ENCODE measurements at regions not wholly inside any gene's neighbourhood (a gene's known extent, or its start where the extent isn't known, plus 50 kb on each side); places are given as distances from the start of the nearest gene placed in this dataset.

GRCh38 chr9:7287065-7287464 lies 512.5 kb downstream of the DMAC1 start:
- DNase-seq, result peak; percentile 89

GRCh38 chr9:7286101-7286500 lies 513.5 kb downstream of the DMAC1 start:
- no peak for DNase-seq

DNA sequence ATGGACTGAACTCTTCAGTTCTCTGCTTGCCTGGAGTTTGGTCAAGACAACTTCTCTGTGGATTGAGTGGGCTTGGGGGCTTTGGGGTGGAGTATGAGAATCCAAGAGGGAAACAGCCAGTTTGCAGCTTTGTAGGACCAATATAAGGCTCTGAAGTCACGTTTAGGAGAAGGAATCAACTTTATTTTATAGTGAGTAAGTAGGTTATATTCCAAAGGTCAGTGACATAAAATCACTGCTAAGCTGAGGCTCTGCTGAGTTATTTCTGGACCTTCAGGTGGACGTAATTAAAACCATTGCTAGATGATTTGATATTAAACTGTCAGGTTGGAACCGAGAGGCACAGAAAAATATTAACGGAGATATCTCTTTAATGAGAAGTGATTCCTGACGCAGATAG lies 514.4 kb downstream of the DMAC1 start:
- DNase-seq, result no peak

DNA sequence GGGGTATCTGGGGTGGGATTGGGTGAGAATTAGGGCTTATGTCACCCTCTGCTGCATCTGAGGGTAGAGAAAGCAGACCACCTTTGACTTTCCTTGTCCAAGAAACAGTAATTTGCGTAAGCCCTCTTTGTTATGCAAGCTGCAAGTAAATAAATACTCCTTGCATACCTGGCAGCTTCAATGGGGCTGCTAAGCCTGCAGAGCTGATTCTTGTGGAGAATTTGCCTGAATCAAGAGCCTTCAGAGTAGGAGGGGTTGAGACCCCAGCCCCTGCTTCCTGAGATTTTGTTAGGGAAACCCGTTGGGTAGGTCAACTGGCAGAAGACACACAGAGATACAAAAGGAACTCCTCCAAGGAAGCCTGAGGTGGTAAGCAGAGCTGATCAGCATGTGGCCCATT lies 515.1 kb downstream of the DMAC1 start:
- no peak for DNase-seq

- no peak for DNase-seq
These were observed 515.5 kb downstream of the DMAC1 start for GRCh38 chr9:7284117-7284516.

GRCh38 chr9:7273575-7273974 lies 515.8 kb downstream of the KDM4C start:
- peak; percentile 32 for DNase-seq

DNA sequence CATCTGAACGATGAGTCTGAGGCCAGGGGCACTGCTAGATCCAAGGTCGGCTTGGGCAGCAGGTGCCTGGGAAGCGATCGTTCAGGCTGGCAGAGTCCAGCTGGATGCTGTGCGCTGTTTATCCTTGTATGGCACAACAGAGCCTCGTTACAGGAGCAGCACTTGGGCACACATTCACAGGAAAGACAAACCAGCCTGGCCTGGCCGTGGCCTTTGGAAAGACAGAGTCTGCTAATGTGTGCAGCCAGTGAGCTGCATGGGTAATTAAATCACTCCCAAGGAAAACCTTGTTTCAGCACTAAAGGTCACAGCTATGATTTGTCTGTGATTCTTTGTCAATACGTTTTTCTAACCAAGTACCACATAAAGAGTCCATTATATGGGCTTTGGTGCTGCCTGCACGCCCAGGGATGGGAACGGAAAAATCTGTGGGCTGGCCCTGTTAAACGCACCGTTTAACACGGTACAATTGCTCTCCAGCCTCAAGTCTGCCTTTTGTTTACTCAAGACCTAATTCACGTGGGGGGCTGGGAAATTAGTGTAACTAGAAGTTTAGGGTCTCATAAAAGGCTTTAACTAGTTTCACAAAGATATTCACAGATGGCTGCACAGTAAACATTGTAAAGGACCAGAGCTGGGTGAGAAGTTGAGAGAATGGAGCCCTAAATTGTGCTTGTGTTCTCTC lies 509.3 kb downstream of the KDM4C start:
- peak; percentile 21 for DNase-seq

GRCh38 chr9:7265181-7265580 lies 507.4 kb downstream of the KDM4C start:
- DNase-seq, result peak; percentile 3

DNA sequence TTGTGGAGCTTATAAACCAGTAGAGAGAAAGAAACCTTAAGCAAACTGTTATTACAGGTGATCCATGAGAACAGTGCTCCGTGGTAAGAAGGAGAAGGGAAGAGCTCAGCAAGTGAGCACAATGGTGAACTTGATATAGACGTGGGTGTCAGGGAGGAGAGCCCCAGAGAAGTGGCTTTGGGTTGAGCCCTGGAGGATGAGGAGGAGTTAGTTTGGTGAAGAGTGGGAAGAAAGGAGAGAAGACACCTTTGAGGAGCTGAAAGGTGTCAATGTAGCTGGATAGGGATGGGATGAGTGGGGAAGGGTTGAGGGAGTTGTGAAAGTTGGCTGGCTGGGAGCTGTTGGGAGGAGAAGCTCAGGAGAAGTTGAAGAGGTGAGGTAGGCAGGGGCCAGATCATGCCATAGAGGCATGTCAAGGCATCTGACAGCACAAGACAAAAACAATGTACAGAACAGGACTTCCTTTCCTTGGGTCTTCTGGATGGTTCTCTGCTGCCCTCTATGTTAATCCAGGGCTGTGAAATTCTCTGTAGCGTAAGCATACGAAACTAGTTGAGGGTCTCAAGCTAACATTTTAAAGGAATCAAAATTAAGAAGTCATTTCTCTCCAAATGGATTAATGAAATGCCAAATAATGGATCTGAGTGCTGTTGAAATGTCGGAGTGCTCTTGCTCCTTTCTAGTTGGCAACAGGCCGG lies 501.9 kb downstream of the KDM4C start:
- no peak for DNase-seq

DNA sequence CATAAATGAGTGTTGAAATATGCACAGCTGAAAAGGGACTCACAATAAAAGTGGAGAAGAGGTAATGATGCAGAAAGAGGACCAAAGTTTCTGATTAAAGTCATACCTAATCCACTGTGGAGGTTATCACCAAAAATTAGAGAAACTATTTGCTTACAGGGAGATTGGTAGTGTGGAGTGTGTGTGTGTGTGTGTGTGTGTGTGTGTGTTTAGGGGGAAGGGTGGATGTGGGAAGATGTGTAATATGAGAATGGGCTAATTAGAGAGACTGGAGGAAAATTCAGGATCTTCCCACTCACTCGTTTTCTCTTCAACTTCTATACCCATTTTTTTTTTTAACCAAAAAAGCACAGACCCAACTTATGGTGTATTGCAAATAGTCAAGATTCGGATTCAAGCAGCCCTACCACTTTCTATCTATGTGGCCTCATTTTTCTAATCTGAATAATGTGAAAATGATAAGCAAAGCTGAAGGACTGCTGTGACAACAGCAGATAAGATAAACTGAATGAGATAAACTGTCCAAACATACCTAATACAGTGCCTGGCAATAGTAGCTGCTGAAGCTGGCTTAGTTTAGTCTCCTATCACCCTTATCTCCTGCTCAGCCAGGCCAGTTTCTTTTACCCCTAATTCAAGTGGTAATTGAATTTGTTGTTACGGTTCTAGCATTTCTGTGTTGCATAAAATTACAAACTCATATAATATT lies 501.1 kb downstream of the KDM4C start:
- no peak for DNase-seq

DNA sequence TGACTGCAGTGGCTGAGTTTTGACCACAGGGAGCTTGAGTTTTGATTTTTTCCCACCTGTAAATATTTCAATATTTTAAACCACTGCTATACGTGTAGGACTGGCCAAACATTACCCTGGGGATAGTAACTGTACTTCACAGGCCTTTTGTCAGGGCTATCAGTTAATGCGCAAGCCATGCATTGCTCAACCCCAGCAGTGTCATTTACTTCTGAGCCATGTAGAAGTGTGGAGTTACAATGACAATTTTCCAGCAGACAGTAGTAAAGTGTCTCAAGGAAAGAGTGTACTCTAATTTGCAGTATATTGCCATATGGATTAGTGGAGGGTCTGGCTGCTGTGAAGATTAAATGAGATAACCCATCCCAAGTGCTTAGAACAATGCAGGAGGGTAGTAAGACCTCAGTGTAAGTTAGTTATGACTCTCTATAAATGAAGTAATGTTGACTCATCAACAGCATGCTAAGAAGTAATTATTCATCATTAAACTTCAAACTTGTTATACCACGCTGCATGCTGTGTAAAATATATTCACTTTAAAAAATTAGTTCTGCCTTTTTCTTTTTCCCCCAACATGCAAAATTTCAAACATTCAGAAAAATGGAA lies 489.2 kb downstream of the KDM4C start:
- no peak for DNase-seq

DNA sequence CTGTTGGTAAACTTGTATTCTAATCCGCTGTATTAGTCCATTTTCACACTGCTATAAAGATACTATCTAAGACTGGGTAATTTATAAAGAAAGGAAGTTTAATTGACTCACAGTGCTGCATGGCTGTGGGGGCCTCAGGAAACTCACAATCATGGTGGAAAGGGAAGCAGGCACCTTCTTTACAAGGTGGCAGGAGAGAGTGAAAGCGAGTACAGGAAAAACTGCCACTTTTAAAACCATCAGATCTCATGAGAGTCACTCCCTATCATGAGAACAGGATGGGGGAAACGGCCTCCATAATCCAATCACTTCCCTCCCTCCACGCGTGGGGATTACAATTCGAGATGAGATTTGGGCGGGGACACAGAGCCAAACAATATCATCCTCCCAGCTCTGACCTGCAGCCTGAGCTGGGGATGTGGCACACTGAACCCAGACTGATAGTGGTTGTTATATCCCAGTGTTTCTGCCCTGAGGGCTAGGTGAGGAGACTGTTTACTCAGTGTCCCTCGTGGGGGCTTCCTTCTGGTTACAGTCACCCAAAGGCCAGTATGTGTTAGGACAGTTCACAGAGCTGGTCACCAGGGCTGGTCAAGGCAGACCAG lies 488.3 kb downstream of the KDM4C start:
- DNase-seq, result no peak

DNA sequence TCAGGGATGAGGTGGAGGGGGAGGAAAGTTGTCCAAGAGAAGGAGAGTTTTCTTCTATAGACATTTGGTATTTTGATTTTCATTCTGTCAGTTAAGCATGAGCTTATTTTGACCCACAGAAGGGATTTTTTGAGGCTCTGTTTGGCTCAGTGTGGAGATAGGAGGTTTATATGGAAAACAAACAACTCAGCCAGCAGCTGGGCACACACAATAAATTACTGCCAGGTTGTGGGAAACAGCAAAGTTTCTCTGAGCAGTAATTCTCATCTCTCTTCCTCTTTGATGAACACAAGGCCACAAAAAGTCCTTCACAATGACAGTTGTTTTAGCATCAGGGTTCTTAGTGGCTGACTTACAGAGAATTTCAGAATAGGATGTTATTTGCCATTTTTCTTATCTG lies 486.1 kb downstream of the KDM4C start:
- DNase-seq, result peak; percentile 11

GRCh38 chr9:7242126-7242525 lies 484.4 kb downstream of the KDM4C start:
- DNase-seq, result no peak

DNA sequence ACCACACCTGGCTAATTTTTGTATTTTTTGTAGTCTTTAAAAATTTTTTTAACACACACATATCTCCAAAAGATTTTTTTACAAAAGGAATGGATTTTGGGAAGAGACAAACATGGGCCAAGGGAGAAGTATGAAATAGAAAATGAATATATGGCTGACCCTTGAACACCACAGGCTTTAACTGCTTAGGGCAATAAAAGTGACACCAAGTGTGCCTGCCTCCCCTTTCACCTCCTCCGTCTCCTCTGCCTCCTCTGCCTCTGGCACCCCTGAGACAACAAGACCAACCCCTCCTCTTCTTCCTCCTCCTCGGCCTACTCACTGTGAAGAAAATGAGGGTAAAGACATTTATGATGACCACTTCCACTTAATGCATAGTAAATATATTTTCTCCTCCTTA lies 483.9 kb downstream of the KDM4C start:
- no peak for DNase-seq

DNA sequence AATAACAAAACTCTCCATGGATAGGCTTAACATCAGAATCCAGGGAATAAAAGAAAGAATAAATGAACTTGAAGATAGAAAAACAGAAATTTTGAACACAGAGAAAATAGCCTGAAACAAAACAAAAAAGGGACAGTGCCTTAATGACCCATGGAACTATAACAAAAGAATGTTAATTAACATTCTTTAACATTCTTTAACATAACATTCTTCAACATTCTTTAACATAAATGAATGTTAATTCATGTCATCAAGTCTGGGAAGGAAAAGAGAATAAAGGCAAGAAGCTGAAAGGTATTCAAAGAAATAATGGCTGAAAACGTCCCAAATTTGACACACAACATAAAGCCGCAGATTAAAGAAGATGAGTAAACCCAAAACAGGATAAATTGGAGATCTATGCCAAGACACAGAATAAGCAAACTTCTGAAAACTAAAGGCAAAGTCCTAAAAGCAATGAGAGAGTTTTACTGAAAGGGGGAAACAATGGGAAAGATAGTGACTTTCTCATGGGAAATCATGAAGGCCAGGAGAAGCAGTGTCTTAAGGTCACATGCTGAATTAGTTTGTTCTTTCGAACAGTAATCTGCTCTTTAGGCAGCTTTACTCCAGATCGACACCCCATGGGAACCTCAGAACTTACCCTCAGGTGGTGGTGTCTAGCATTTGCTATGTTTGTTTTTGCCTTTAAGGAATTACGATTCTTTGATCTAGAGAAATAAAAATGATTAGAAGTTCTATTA lies 483.0 kb downstream of the KDM4C start:
- DNase-seq, result no peak

- no peak for DNase-seq
These were observed 481.9 kb downstream of the KDM4C start for GRCh38 chr9:7239708-7240107.

GRCh38 chr9:7238247-7238637 lies 480.5 kb downstream of the KDM4C start:
- no peak for DNase-seq

- peak; percentile 11 for DNase-seq
These were observed 479.9 kb downstream of the KDM4C start for GRCh38 chr9:7237473-7238246.

- no peak for DNase-seq
These were observed 478.4 kb downstream of the KDM4C start for GRCh38 chr9:7236186-7236585.

DNA sequence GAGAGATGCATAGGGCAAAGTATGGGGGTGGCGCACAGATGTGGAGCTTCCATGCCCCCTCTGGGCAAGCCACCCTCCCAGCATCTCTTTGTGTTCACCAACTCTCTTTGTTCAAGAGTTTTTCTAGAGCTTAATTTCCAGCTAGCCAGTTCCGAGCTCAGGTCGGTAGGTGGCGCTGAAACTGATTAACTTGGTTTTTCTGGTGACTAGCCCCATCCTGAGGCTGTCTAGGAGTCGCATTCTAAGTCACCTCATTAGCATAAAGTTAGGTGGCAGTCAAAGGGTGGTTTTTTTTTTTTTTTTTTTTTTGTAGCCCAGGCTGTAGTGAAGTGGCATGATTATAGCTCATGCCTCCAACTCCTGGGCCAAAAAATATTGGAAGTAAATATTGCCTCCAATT lies 476.4 kb downstream of the KDM4C start:
- DNase-seq, result no peak

- DNase-seq, result no peak
These were observed 471.8 kb downstream of the KDM4C start for GRCh38 chr9:7229571-7229970.
